ENCODE measurements at regions not wholly inside any gene's neighbourhood (a gene's known extent, or its start where the extent isn't known, plus 50 kb on each side); places are given as distances from the start of the nearest gene placed in this dataset.

- H3K4me1 ChIP-seq (ENCODE audit: control insufficient read depth, extremely low read depth, insufficient read depth, low read length), result peaks cover 15% of the 10 kb centered on the region
- H3K9ac ChIP-seq (ENCODE audit: insufficient read depth, low read length), result no peak overlapping the region
- no peak overlapping the region for H3K4me2 ChIP-seq (ENCODE audit: extremely low read depth, insufficient read depth, low read length)
- peaks cover 12% of the 10 kb centered on the region for H3K27me3 ChIP-seq (ENCODE audit: control insufficient read depth, insufficient read depth, low read length)
- no peaks in the 10 kb centered on the region for H3K9me3 ChIP-seq (ENCODE audit: control insufficient read depth, insufficient read depth, low read depth, low read length)
- TF ChIP-seq EZH2 (IDR thresholded peaks at IDR 0.05; ENCODE audit: low read length, missing control alignments), result no peak
- TF ChIP-seq CTCF (conservative IDR thresholded peaks at IDR 0.05 in 1 of 2, IDR thresholded peaks at IDR 0.05 in 1 of 2; ENCODE audit: low read depth in 1 of 2, low read length in 2 of 2), result no peak
- no peak overlapping the region for H3K27ac ChIP-seq (ENCODE audit: insufficient read depth, low read length)
- no peak overlapping the region for H3K4me3 ChIP-seq (replicated peaks in 1 of 4; ENCODE audit: control extremely low read depth in 1 of 4, insufficient read depth in 1 of 4, low read depth in 3 of 4, low read length in 4 of 4)
- H3K36me3 ChIP-seq (ENCODE audit: control insufficient read depth, insufficient read depth, low read length), result no peaks in the 10 kb centered on the region
- no peaks in the 10 kb centered on the region for H4K20me1 ChIP-seq (ENCODE audit: control insufficient read depth, extremely low read depth, insufficient read depth, low read length)
- no peak overlapping the region for H2AFZ ChIP-seq (ENCODE audit: low read length)
- H3K79me2 ChIP-seq (ENCODE audit: control insufficient read depth, insufficient read depth, low read length), result no peaks in the 10 kb centered on the region
- no peak for DNase-seq (ENCODE audit: low read depth in 2 of 2)
These were observed 55.8 kb upstream of the THY1 start for GRCh38 chr11:119478711-119479285.

GRCh38 chr11:119476666-119477331 lies 53.8 kb upstream of the THY1 start:
- Histone ChIP-seq H3K4me2 (ENCODE audit: extremely low read depth, insufficient read depth, low read length) (no peak overlapping the region), H3K4me1 (ENCODE audit: control insufficient read depth, extremely low read depth, insufficient read depth, low read length) (peaks cover 17% of the 10 kb centered on the region), H3K36me3 (ENCODE audit: control insufficient read depth, insufficient read depth, low read length) (no peaks in the 10 kb centered on the region), H3K4me3 (replicated peaks in 1 of 4; ENCODE audit: control extremely low read depth in 1 of 4, insufficient read depth in 1 of 4, low read depth in 3 of 4, low read length in 4 of 4) (no peak overlapping the region), H3K27me3 (ENCODE audit: control insufficient read depth, insufficient read depth, low read length) (peaks cover 4% of the 10 kb centered on the region), H3K9ac (ENCODE audit: insufficient read depth, low read length) (no peak overlapping the region), H3K27ac (ENCODE audit: insufficient read depth, low read length) (no peak overlapping the region), H3K79me2 (ENCODE audit: control insufficient read depth, insufficient read depth, low read length) (no peaks in the 10 kb centered on the region), H2AFZ (ENCODE audit: low read length) (no peak overlapping the region), H3K9me3 (ENCODE audit: control insufficient read depth, insufficient read depth, low read depth, low read length) (no peaks in the 10 kb centered on the region), H4K20me1 (ENCODE audit: control insufficient read depth, extremely low read depth, insufficient read depth, low read length) (no peaks in the 10 kb centered on the region)
- TF ChIP-seq CTCF (conservative IDR thresholded peaks at IDR 0.05 in 1 of 2, IDR thresholded peaks at IDR 0.05 in 1 of 2; ENCODE audit: low read depth in 1 of 2, low read length in 2 of 2) (no peak), EZH2 (IDR thresholded peaks at IDR 0.05; ENCODE audit: low read length, missing control alignments) (no peak)
- no peak for DNase-seq (ENCODE audit: low read depth in 2 of 2)

GRCh38 chr11:119476038-119476437 lies 53.1 kb upstream of the THY1 start:
- Histone ChIP-seq H3K27me3 (ENCODE audit: control insufficient read depth, insufficient read depth, low read length) (peaks cover 4% of the 10 kb centered on the region), H2AFZ (ENCODE audit: low read length) (no peak overlapping the region), H3K79me2 (ENCODE audit: control insufficient read depth, insufficient read depth, low read length) (no peaks in the 10 kb centered on the region), H3K4me2 (ENCODE audit: extremely low read depth, insufficient read depth, low read length) (no peak overlapping the region), H3K9ac (ENCODE audit: insufficient read depth, low read length) (no peak overlapping the region), H3K27ac (ENCODE audit: insufficient read depth, low read length) (no peak overlapping the region), H3K9me3 (ENCODE audit: control insufficient read depth, insufficient read depth, low read depth, low read length) (no peaks in the 10 kb centered on the region), H4K20me1 (ENCODE audit: control insufficient read depth, extremely low read depth, insufficient read depth, low read length) (no peaks in the 10 kb centered on the region), H3K36me3 (ENCODE audit: control insufficient read depth, insufficient read depth, low read length) (no peaks in the 10 kb centered on the region), H3K4me3 (replicated peaks in 1 of 4; ENCODE audit: control extremely low read depth in 1 of 4, insufficient read depth in 1 of 4, low read depth in 3 of 4, low read length in 4 of 4) (no peak overlapping the region), H3K4me1 (ENCODE audit: control insufficient read depth, extremely low read depth, insufficient read depth, low read length) (peaks cover 20% of the 10 kb centered on the region)
- DNase-seq (ENCODE audit: low read depth in 2 of 2), result no peak
- TF ChIP-seq CTCF (conservative IDR thresholded peaks at IDR 0.05 in 1 of 2, IDR thresholded peaks at IDR 0.05 in 1 of 2; ENCODE audit: low read depth in 1 of 2, low read length in 2 of 2) (no peak), EZH2 (IDR thresholded peaks at IDR 0.05; ENCODE audit: low read length, missing control alignments) (no peak)

Measured in fibroblast of lung (primary cell).